ENCODE measurements at regions not wholly inside any gene's neighbourhood (a gene's known extent, or its start where the extent isn't known, plus 50 kb on each side); places are given as distances from the start of the nearest gene placed in this dataset.

DNA sequence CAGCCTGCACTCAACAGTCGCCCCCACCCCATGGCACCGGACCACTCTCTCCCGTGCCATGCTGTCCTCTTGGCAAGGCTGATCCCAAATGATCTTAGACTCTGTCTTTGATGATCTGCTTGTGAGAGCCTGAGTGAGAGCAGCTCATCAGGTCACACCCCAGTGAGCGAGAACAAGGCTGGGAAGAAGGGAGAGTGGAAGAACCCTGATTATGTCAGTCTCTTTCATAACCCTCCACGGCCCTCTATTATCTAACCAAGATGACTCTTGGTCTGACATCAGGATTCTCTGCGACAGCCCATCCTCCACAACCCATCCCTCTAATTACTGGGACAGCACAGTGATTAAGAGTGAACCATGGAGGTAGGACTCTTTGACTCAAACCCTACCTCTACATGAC is 53.1 kb upstream of the C7orf33 start:
- Histone ChIP-seq H3K27me3 (ENCODE audit: insufficient read depth) (no peaks in the 10 kb centered on the region), H3K4me2 (no peak overlapping the region), H3F3A (replicated peaks; ENCODE audit: low read depth) (no peaks in the 10 kb centered on the region), H3K36me3 (ENCODE audit: insufficient read depth) (no peaks in the 10 kb centered on the region), H3K4me3 (no peak overlapping the region), H2AFZ (0 out of 2 replicates have a peak overlapping the region, but pooled peaks have one; percentile 5), H3K27ac (ENCODE audit: low read depth) (no peak overlapping the region), H4K20me1 (replicated peaks; ENCODE audit: insufficient read depth) (no peaks in the 10 kb centered on the region), H3K9me2 (ENCODE audit: insufficient read depth) (no peaks in the 10 kb centered on the region), H3K4me1 (ENCODE audit: insufficient read depth) (no peaks in the 10 kb centered on the region), H3K79me2 (replicated peaks; ENCODE audit: insufficient read depth) (no peaks in the 10 kb centered on the region)
- Mint-ChIP-seq H3K36me3 (ENCODE audit: low read depth) (no peaks in the 10 kb centered on the region), H3K9me3 (peaks cover 2% of the 10 kb centered on the region; the same call in 1 of the 3 replicates), H3K27ac (no peak overlapping the region), H3K27me3 (ENCODE audit: insufficient read depth, low read depth, poor library complexity) (no peaks in the 10 kb centered on the region), H3K4me1 (no peaks in the 10 kb centered on the region), H3K4me3 (no peak overlapping the region)
- no peak for TF ChIP-seq ZNF331 (CRISPR knock-in tag; IDR thresholded peaks at IDR 0.05; ENCODE audit: low read depth)
- TF ChIP-seq JUNB (IDR thresholded peaks at IDR 0.05; ENCODE audit: unreplicated experiment) = no peak
- TF ChIP-seq, protein P1, sequence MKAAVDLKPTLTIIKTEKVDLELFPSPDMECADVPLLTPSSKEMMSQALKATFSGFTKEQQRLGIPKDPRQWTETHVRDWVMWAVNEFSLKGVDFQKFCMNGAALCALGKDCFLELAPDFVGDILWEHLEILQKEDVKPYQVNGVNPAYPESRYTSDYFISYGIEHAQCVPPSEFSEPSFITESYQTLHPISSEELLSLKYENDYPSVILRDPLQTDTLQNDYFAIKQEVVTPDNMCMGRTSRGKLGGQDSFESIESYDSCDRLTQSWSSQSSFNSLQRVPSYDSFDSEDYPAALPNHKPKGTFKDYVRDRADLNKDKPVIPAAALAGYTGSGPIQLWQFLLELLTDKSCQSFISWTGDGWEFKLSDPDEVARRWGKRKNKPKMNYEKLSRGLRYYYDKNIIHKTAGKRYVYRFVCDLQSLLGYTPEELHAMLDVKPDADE (IDR thresholded peaks at IDR 0.05) = no peak
- TF ChIP-seq STAT1 (IDR thresholded peaks at IDR 0.05; ENCODE audit: unreplicated experiment) = no peak
- no peak for TF ChIP-seq ZNF114 (CRISPR knock-in tag; IDR thresholded peaks at IDR 0.05)
- TF ChIP-seq EZH2 (IDR thresholded peaks at IDR 0.05; ENCODE audit: low read depth, unreplicated experiment) = no peak
- TF ChIP-seq, protein P2, sequence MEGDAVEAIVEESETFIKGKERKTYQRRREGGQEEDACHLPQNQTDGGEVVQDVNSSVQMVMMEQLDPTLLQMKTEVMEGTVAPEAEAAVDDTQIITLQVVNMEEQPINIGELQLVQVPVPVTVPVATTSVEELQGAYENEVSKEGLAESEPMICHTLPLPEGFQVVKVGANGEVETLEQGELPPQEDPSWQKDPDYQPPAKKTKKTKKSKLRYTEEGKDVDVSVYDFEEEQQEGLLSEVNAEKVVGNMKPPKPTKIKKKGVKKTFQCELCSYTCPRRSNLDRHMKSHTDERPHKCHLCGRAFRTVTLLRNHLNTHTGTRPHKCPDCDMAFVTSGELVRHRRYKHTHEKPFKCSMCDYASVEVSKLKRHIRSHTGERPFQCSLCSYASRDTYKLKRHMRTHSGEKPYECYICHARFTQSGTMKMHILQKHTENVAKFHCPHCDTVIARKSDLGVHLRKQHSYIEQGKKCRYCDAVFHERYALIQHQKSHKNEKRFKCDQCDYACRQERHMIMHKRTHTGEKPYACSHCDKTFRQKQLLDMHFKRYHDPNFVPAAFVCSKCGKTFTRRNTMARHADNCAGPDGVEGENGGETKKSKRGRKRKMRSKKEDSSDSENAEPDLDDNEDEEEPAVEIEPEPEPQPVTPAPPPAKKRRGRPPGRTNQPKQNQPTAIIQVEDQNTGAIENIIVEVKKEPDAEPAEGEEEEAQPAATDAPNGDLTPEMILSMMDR (conservative IDR thresholded peaks at IDR 0.05; ENCODE audit: low read depth in 2 of 2) = no peak
- TF ChIP-seq, protein P3, sequence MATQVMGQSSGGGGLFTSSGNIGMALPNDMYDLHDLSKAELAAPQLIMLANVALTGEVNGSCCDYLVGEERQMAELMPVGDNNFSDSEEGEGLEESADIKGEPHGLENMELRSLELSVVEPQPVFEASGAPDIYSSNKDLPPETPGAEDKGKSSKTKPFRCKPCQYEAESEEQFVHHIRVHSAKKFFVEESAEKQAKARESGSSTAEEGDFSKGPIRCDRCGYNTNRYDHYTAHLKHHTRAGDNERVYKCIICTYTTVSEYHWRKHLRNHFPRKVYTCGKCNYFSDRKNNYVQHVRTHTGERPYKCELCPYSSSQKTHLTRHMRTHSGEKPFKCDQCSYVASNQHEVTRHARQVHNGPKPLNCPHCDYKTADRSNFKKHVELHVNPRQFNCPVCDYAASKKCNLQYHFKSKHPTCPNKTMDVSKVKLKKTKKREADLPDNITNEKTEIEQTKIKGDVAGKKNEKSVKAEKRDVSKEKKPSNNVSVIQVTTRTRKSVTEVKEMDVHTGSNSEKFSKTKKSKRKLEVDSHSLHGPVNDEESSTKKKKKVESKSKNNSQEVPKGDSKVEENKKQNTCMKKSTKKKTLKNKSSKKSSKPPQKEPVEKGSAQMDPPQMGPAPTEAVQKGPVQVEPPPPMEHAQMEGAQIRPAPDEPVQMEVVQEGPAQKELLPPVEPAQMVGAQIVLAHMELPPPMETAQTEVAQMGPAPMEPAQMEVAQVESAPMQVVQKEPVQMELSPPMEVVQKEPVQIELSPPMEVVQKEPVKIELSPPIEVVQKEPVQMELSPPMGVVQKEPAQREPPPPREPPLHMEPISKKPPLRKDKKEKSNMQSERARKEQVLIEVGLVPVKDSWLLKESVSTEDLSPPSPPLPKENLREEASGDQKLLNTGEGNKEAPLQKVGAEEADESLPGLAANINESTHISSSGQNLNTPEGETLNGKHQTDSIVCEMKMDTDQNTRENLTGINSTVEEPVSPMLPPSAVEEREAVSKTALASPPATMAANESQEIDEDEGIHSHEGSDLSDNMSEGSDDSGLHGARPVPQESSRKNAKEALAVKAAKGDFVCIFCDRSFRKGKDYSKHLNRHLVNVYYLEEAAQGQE (IDR thresholded peaks at IDR 0.05; ENCODE audit: unreplicated experiment) = no peak
- no peak for TF ChIP-seq NANOG (IDR thresholded peaks at IDR 0.05; ENCODE audit: borderline replicate concordance)
- TF ChIP-seq CREB1 (CRISPR knock-in tag; IDR thresholded peaks at IDR 0.05; ENCODE audit: low read depth) = no peak
- TF ChIP-seq EZH2phosphoT487 (IDR thresholded peaks at IDR 0.05; ENCODE audit: unreplicated experiment) = no peak
- TF ChIP-seq, protein P4, sequence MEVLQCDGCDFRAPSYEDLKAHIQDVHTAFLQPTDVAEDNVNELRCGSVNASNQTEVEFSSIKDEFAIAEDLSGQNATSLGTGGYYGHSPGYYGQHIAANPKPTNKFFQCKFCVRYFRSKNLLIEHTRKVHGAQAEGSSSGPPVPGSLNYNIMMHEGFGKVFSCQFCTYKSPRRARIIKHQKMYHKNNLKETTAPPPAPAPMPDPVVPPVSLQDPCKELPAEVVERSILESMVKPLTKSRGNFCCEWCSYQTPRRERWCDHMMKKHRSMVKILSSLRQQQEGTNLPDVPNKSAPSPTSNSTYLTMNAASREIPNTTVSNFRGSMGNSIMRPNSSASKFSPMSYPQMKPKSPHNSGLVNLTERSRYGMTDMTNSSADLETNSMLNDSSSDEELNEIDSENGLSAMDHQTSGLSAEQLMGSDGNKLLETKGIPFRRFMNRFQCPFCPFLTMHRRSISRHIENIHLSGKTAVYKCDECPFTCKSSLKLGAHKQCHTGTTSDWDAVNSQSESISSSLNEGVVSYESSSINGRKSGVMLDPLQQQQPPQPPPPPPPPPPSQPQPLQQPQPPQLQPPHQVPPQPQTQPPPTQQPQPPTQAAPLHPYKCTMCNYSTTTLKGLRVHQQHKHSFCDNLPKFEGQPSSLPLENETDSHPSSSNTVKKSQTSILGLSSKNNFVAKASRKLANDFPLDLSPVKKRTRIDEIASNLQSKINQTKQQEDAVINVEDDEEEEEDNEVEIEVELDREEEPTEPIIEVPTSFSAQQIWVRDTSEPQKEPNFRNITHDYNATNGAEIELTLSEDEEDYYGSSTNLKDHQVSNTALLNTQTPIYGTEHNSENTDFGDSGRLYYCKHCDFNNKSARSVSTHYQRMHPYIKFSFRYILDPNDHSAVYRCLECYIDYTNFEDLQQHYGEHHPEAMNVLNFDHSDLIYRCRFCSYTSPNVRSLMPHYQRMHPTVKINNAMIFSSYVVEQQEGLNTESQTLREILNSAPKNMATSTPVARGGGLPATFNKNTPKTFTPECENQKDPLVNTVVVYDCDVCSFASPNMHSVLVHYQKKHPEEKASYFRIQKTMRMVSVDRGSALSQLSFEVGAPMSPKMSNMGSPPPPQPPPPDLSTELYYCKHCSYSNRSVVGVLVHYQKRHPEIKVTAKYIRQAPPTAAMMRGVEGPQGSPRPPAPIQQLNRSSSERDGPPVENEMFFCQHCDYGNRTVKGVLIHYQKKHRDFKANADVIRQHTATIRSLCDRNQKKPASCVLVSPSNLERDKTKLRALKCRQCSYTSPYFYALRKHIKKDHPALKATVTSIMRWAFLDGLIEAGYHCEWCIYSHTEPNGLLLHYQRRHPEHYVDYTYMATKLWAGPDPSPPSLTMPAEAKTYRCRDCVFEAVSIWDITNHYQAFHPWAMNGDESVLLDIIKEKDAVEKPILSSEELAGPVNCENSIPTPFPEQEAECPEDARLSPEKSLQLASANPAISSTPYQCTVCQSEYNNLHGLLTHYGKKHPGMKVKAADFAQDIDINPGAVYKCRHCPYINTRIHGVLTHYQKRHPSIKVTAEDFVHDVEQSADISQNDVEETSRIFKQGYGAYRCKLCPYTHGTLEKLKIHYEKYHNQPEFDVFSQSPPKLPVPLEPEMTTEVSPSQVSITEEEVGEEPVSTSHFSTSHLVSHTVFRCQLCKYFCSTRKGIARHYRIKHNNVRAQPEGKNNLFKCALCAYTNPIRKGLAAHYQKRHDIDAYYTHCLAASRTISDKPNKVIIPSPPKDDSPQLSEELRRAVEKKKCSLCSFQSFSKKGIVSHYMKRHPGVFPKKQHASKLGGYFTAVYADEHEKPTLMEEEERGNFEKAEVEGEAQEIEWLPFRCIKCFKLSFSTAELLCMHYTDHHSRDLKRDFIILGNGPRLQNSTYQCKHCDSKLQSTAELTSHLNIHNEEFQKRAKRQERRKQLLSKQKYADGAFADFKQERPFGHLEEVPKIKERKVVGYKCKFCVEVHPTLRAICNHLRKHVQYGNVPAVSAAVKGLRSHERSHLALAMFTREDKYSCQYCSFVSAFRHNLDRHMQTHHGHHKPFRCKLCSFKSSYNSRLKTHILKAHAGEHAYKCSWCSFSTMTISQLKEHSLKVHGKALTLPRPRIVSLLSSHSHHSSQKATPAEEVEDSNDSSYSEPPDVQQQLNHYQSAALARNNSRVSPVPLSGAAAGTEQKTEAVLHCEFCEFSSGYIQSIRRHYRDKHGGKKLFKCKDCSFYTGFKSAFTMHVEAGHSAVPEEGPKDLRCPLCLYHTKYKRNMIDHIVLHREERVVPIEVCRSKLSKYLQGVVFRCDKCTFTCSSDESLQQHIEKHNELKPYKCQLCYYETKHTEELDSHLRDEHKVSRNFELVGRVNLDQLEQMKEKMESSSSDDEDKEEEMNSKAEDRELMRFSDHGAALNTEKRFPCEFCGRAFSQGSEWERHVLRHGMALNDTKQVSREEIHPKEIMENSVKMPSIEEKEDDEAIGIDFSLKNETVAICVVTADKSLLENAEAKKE (CRISPR knock-in tag; IDR thresholded peaks at IDR 0.05) = no peak
- TF ChIP-seq POLR2AphosphoS5 (IDR thresholded peaks at IDR 0.05; ENCODE audit: low read depth) = no peak
- ATAC-seq (no peak), DNase-seq (ENCODE audit: low spot score) (no peak)
